ENCODE measurements at regions not wholly inside any gene's neighbourhood (a gene's known extent, or its start where the extent isn't known, plus 50 kb on each side); places are given as distances from the start of the nearest gene placed in this dataset.

DNA sequence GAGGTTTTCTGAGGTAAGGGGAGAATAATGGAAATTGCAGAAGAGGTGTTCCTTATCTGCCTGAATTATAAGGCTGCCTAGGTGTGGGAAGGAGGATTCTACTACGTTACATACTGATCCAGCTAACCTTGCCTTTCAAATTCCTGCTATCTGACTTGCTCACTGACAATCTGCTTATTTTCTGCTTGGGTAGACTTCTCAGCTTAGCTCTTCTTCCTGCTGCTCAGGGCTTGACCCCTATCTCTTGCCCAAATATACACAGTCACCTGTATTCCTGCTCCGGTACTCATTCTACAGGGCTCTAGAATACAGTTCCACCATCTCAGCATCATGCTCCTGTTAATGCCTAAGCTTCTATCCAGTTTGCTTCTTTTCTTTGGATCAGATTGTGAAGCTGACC, 1607.6 kb downstream of the OLFM4 start:
- Histone ChIP-seq H3K27ac (ENCODE audit: low read depth, low read length) (no peak overlapping the region), H3K9me3 (ENCODE audit: insufficient read depth in 2 of 2, low read depth in 1 of 2, low read length in 1 of 2) (no peaks in the 10 kb centered on the region), H3K23ac (ENCODE audit: insufficient read length) (no peak overlapping the region), H3K79me2 (ENCODE audit: control insufficient read depth in 1 of 2, insufficient read depth in 2 of 2, low read length in 2 of 2) (no peaks in the 10 kb centered on the region), H3K56ac (replicated peaks; ENCODE audit: insufficient read length, low read depth, low read length) (no peak overlapping the region), H2BK12ac (ENCODE audit: low read depth, low read length) (no peak overlapping the region; the same call in 1 of the 2 replicates), H2BK20ac (ENCODE audit: low read length) (0 out of 2 replicates have a peak overlapping the region, but pooled peaks have one; percentile 26), H3K4me3 (ENCODE audit: extremely low read depth in 1 of 4, insufficient read depth in 2 of 4, low read depth in 3 of 4, low read length in 4 of 4) (no peak overlapping the region), H3K4me2 (ENCODE audit: insufficient read depth in 1 of 2, low read depth in 2 of 2, low read length in 2 of 2) (no peak overlapping the region), H3K23me2 (ENCODE audit: low read depth, low read length) (no peaks in the 10 kb centered on the region), H4K8ac (ENCODE audit: extremely low read depth, insufficient read depth, low read length) (no peak overlapping the region), H3K27me3 (replicated peaks in 1 of 4; ENCODE audit: control insufficient read depth in 3 of 4, extremely low read depth in 1 of 4, insufficient read depth in 3 of 4, low read length in 3 of 4) (no peaks in the 10 kb centered on the region), H3K18ac (ENCODE audit: extremely low read depth, low read length) (no peak overlapping the region), H4K5ac (ENCODE audit: insufficient read length, low read depth, low read length) (no peak overlapping the region), H2BK15ac (ENCODE audit: low read length) (no peak overlapping the region), H3K14ac (ENCODE audit: insufficient read length) (no peak overlapping the region), H3K79me1 (ENCODE audit: low read depth, low read length) (no peaks in the 10 kb centered on the region), H2AK5ac (ENCODE audit: low read depth, low read length) (no peak overlapping the region), H2AFZ (ENCODE audit: low read length) (peak overlapping the region; percentile 43; the same call in 1 of the 2 replicates), H4K20me1 (replicated peaks in 1 of 2; ENCODE audit: control insufficient read depth in 1 of 2, insufficient read depth in 2 of 2, low read length in 2 of 2) (no peaks in the 10 kb centered on the region), H3K4ac (replicated peaks; ENCODE audit: insufficient read length, low read depth, low read length) (no peak overlapping the region), H3K9ac (replicated peaks in 1 of 4; ENCODE audit: extremely low read depth in 1 of 4, low read depth in 3 of 4, low read length in 3 of 4) (no peak overlapping the region), H3K36me3 (ENCODE audit: control insufficient read depth in 2 of 4, insufficient read depth in 4 of 4, low read length in 3 of 4) (no peaks in the 10 kb centered on the region; a peak in 1 of 8 replicates), H2BK5ac (ENCODE audit: low read depth, low read length) (no peak overlapping the region), H4K91ac (replicated peaks; ENCODE audit: insufficient read length, low read length) (no peak overlapping the region), H2BK120ac (replicated peaks; ENCODE audit: low read depth, low read length) (no peak overlapping the region), H3K4me1 (replicated peaks in 1 of 4; ENCODE audit: control insufficient read depth in 3 of 4, insufficient read depth in 4 of 4, low read length in 3 of 4) (peaks cover 0 to 8% (median 7%) of the 10 kb centered on the region in 4 experiments; a peak in 5 of 7 replicates)
- no peak for TF ChIP-seq SIN3A (conservative IDR thresholded peaks at IDR 0.05 in 1 of 2, IDR thresholded peaks at IDR 0.05 in 1 of 2; ENCODE audit: low read depth in 1 of 2, low read length in 2 of 2)
- TF ChIP-seq GABPA (IDR thresholded peaks at IDR 0.05; ENCODE audit: borderline replicate concordance, insufficient read depth, low read length): no peak
- no peak for TF ChIP-seq NRF1 (IDR thresholded peaks at IDR 0.05; ENCODE audit: low read depth, low read length)
- TF ChIP-seq GTF2F1 (IDR thresholded peaks at IDR 0.05; ENCODE audit: borderline replicate concordance, low read depth, low read length): no peak
- 87% methylated on average over 2 of the region's 2 CpGs; no CpG with 5 or more reads in 1 of the 2 experiments for WGBS, 2 experiments (ENCODE audit: extremely low coverage in 1 of 2, insufficient coverage in 1 of 2, insufficient read length in 1 of 2, insufficient replicate concordance in 2 of 2, low coverage in 1 of 2, low lambda C conversion rate in 2 of 2, missing lambda C conversion rate in 1 of 2)
- DNase-seq (ENCODE audit: low read depth in 1 of 2, low spot score in 2 of 2): no peak
- FAIRE-seq: peak; percentile 69
- POLR2A ChIA-PET (ENCODE audit: partially characterized antibody): no interaction called here
- CTCF ChIA-PET (ENCODE audit: partially characterized antibody): interaction anchor here (0.6 kb wide), 1 partner anchor 1385 kb away, joined by 3 read pairs; no protein-coding TSS in a partner anchor

Data from H1 (cell line).